ENCODE measurements at regions not wholly inside any gene's neighbourhood (a gene's known extent, or its start where the extent isn't known, plus 50 kb on each side); places are given as distances from the start of the nearest gene placed in this dataset.
"Not testable (repeated sequence)": the region's sequence is repeated elsewhere in the genome, so short reads cannot be mapped to it uniquely, and the experiment has no call there.

- TF ChIP-seq, protein P1, sequence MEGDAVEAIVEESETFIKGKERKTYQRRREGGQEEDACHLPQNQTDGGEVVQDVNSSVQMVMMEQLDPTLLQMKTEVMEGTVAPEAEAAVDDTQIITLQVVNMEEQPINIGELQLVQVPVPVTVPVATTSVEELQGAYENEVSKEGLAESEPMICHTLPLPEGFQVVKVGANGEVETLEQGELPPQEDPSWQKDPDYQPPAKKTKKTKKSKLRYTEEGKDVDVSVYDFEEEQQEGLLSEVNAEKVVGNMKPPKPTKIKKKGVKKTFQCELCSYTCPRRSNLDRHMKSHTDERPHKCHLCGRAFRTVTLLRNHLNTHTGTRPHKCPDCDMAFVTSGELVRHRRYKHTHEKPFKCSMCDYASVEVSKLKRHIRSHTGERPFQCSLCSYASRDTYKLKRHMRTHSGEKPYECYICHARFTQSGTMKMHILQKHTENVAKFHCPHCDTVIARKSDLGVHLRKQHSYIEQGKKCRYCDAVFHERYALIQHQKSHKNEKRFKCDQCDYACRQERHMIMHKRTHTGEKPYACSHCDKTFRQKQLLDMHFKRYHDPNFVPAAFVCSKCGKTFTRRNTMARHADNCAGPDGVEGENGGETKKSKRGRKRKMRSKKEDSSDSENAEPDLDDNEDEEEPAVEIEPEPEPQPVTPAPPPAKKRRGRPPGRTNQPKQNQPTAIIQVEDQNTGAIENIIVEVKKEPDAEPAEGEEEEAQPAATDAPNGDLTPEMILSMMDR (conservative IDR thresholded peaks at IDR 0.05) = no peak
- no peak overlapping the region for H3K27ac ChIP-seq
These were observed 1265.8 kb upstream of the LRRTM3 start for GRCh38 chr10:65660006-65660405.

GRCh38 chr10:65670087-65670486, 1255.7 kb upstream of the LRRTM3 start:
- TF ChIP-seq, protein P1 (conservative IDR thresholded peaks at IDR 0.05) = no peak
- no peak overlapping the region for H3K27ac ChIP-seq

GRCh38 chr10:65670596-65670995, 1255.2 kb upstream of the LRRTM3 start:
- not testable (repeated sequence) for H3K27ac ChIP-seq

DNA sequence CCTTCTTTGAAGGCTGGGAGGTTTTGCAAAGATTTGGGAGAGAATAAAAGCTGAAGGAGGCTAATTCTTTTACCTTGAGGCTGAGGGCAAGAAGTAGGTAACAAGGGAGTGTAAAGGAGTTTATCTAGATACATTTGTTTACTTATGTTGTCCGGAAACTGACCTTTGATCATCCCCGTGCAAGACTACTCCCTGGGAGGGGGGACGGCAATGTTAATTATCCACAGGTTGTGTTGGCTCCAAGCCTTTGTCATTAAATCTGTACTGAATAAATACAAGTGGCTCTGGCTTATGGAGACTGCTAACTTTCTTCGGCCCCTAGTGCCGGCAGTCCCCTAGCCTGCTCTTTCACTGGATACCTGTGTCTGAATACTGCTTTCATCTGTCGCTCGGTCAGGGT, 1250.6 kb upstream of the LRRTM3 start:
- TF ChIP-seq, protein P1 (conservative IDR thresholded peaks at IDR 0.05) = no peak
- no peak overlapping the region for H3K27ac ChIP-seq

- no peak overlapping the region for H3K27ac ChIP-seq
- TF ChIP-seq, protein P1 (conservative IDR thresholded peaks at IDR 0.05) = no peak
These were observed 1240.9 kb upstream of the LRRTM3 start for GRCh38 chr10:65684896-65685295.

GRCh38 chr10:65701168-65701776, 1224.6 kb upstream of the LRRTM3 start:
- no peak overlapping the region for H3K27ac ChIP-seq
- TF ChIP-seq, protein P1 (conservative IDR thresholded peaks at IDR 0.05) = no peak

DNA sequence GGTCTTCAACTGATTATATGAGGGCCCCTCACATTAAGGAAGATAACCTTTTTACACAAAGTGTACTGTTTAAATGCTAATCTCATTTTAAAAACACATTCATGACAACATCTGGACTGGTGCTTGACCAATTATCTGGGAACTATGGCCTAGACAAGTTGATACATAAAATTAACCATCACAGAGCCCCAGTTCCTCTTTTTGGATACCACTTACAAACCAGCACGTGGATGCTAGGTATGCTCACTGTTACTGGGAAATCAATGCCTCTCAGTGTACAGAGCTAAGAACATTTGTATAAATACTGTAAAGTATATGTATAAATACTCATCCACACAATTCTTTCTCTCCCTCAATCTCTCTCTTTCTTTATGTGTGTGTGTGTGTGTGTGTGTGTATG, 1217.8 kb upstream of the LRRTM3 start:
- TF ChIP-seq, protein P1 (conservative IDR thresholded peaks at IDR 0.05) = no peak
- H3K27ac ChIP-seq = no peak overlapping the region

- TF ChIP-seq, protein P1 (conservative IDR thresholded peaks at IDR 0.05) = no peak
- no peak overlapping the region for H3K27ac ChIP-seq
These were observed 1215.5 kb upstream of the LRRTM3 start for GRCh38 chr10:65710306-65710705.
